Kidney (tissue), 13 donors: ENCODE measurements at regions not wholly inside any gene's neighbourhood (a gene's known extent, or its start where the extent isn't known, plus 50 kb on each side); places are given as distances from the start of the nearest gene placed in this dataset.

Experiments
- DNase-seq, 5 donors: peaks; one replicate each; pipeline ENCODE4 v3.0.0-alpha.2; 2013 to 2020
- FAIRE-seq: peaks from 2 replicates; lab custom pipeline; 2012; peaks lifted over from hg19 to GRCh38; lab: Jason Lieb, UNC
- H3K27ac ChIP-seq, 2 donors: one replicate each; pipeline ENCODE4 v1.7.0; 2013; ENCODE audit warnings: low read depth in 2 of 2, low read length in 2 of 2, inconsistent platforms in 1 of 2
- H3K27me3 ChIP-seq: one replicate; pipeline ENCODE4 v1.7.1; 2013; ENCODE audit warnings: low read length, inconsistent platforms; ENCODE audit not compliant: control insufficient read depth, insufficient read depth
- H3K36me3 ChIP-seq, 3 donors: one replicate each; pipeline versions ENCODE4 v1.7.0 to v1.7.1; 2013; ENCODE audit warnings: low read length in 3 of 3, control low read depth in 1 of 3, inconsistent platforms in 1 of 3; ENCODE audit not compliant: insufficient read depth in 3 of 3, control insufficient read depth in 2 of 3
- H3K4me1 ChIP-seq, 3 donors: one replicate each; pipeline versions ENCODE4 v1.7.0 to v1.7.1; 2013; ENCODE audit warnings: low read length in 3 of 3, inconsistent platforms in 1 of 3, low read depth in 1 of 3; ENCODE audit not compliant: control insufficient read depth in 2 of 3, insufficient read depth in 2 of 3
- H3K4me3 ChIP-seq, 3 donors: one replicate each; pipeline versions ENCODE4 v1.7.0 to v1.8.1; 2013; ENCODE audit warnings: low read length in 3 of 3, control low read depth in 1 of 3, inconsistent platforms in 1 of 3
- H3K9ac ChIP-seq, 3 donors: one replicate each; pipeline versions ENCODE4 v1.7.0 to v1.7.1; 2013; ENCODE audit warnings: low read length in 3 of 3, control low read depth in 1 of 3, inconsistent platforms in 1 of 3
- H3K9me3 ChIP-seq, 3 donors: one replicate each; pipeline versions ENCODE4 v1.7.0 to v1.7.1; 2013; ENCODE audit warnings: low read length in 3 of 3, control low read depth in 1 of 3, inconsistent platforms in 1 of 3; ENCODE audit not compliant: control insufficient read depth in 2 of 3, insufficient read depth in 1 of 3
- intact Hi-C: fragments of 100-400 bp; cut with DNase I; formaldehyde crosslinking; loops from one replicate; pipeline ENCODE4 v1.11.1; 2022
- TF ChIP-seq, protein P1 (sequence below): IDR thresholded peaks from 3 replicates; pipeline ENCODE4 v1.5.1; 2012; ENCODE audit warnings: mild to moderate bottlenecking, moderate library complexity, borderline replicate concordance; ENCODE audit not compliant: insufficient read depth; ENCODE audit errors: extremely low read depth
- donor health status: control.
- donor health status: control.
- donor health status: control.
- donor health status: control.
- donor health status: control.
- donor health status: DM: yes; HTN: yes; CAD: no.
- donor health status: Normal renal cell carcinoma (clear cell type).

DNA sequence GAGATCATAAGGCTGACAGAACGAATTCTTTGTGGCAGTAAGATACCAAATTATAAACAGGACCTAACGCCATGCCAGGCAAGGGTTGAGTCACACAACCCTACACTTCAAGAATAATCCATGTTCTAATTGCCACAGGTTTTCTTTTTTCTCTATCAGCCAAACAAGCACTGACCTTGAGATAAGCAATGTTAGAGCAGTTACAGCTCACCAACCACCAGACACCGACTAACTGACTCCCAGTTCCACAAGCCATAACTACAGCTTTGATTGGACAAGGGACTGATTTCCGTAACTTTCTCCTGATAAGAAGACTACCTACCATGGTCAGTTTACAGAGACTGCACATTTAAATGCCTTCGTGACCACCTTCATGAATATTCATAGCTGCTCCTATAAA lies 149.6 kb downstream of the PTPRU start:
- H3K9ac ChIP-seq: no peak overlapping the region
- TF ChIP-seq, protein P1, sequence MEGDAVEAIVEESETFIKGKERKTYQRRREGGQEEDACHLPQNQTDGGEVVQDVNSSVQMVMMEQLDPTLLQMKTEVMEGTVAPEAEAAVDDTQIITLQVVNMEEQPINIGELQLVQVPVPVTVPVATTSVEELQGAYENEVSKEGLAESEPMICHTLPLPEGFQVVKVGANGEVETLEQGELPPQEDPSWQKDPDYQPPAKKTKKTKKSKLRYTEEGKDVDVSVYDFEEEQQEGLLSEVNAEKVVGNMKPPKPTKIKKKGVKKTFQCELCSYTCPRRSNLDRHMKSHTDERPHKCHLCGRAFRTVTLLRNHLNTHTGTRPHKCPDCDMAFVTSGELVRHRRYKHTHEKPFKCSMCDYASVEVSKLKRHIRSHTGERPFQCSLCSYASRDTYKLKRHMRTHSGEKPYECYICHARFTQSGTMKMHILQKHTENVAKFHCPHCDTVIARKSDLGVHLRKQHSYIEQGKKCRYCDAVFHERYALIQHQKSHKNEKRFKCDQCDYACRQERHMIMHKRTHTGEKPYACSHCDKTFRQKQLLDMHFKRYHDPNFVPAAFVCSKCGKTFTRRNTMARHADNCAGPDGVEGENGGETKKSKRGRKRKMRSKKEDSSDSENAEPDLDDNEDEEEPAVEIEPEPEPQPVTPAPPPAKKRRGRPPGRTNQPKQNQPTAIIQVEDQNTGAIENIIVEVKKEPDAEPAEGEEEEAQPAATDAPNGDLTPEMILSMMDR: no peak
- intact Hi-C loops: no loop called here
- no peak for FAIRE-seq
- H3K4me3 ChIP-seq: no peak overlapping the region
- DNase-seq: no peak
- no peaks in the 10 kb centered on the region for H3K27me3 ChIP-seq
- no peaks in the 10 kb centered on the region for H3K4me1 ChIP-seq
- no peaks in the 10 kb centered on the region for H3K9me3 ChIP-seq
- no peaks in the 10 kb centered on the region for H3K36me3 ChIP-seq
- no peak overlapping the region for H3K27ac ChIP-seq

DNA sequence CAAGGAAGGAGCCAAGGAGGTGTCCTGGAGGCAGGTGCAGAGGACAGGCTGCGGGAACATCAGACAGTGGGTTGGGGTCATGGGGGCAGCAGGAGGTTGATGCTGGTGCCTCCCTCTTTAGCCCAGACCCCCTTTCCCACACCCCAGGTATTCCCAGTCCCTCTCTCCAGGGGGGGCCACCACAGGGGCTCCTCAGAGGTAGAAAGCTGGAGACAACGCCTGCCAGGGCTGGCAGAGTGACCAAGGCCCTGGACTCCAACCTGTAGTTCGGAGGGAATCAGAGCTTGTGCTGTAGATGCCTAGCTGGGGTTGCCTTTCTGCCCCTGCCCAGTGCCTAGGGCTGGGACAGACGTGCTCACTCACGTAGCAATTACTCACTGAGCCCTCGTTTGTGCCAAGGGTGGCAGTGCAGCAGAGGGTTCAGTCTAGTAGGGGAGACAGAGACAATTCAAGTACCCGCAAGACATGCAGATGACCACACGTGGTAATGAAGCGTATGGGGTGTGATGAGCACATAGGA lies 148.2 kb downstream of the PTPRU start:
- Histone ChIP-seq H3K36me3 (no peaks in the 10 kb centered on the region), H3K9ac (no peak overlapping the region), H3K9me3 (peaks cover 0 to 4% (median 0%) of the 10 kb centered on the region in 3 donors), H3K4me1 (no peaks in the 10 kb centered on the region), H3K4me3 (no peak overlapping the region), H3K27ac (no peak overlapping the region), H3K27me3 (no peaks in the 10 kb centered on the region)
- TF ChIP-seq, protein P1: no peak
- intact Hi-C loops: no loop called here
- DNase-seq (no peak), FAIRE-seq (no peak)

DNA sequence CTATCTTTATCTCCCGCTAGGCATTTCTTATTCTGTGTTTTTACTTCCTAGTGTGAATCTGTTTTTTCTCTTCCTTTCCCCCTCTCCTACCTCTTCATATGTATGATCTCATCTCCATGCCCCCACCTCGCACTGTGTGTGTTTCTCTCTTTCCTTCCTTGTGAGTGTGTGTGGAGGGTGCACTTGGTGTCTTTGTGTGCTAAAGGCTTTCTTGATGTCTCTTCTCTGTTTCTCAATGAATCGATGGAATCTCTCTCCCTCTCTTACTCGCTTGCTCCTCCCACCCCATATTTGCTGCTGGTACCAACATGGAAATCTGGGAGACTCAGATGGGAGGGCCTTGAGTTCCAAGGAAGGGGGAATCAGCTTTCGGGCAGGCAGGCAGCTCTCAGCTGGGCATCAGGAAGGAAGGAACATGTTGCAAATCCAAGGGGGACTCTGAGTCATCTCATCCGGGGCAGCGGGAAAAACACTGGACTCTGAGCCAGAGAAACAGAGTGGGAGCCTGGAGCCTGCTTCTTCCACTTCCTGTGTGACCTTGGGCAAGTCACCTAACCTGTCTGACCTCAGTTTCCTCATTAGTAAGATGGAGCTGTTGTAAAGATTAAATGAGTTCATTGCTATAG lies 147.5 kb downstream of the PTPRU start:
- H3K36me3 ChIP-seq: no peaks in the 10 kb centered on the region
- intact Hi-C loops: no loop called here
- FAIRE-seq: no peak
- DNase-seq: no peak
- no peaks in the 10 kb centered on the region for H3K27me3 ChIP-seq
- TF ChIP-seq, protein P1: no peak
- H3K4me1 ChIP-seq: no peaks in the 10 kb centered on the region
- H3K9ac ChIP-seq: no peak overlapping the region
- no peak overlapping the region for H3K27ac ChIP-seq
- H3K4me3 ChIP-seq: no peak overlapping the region
- H3K9me3 ChIP-seq: peaks cover 0 to 11% (median 1%) of the 10 kb centered on the region in 3 donors
